ENCODE measurements at regions not wholly inside any gene's neighbourhood (a gene's known extent, or its start where the extent isn't known, plus 50 kb on each side); places are given as distances from the start of the nearest gene placed in this dataset.

DNA sequence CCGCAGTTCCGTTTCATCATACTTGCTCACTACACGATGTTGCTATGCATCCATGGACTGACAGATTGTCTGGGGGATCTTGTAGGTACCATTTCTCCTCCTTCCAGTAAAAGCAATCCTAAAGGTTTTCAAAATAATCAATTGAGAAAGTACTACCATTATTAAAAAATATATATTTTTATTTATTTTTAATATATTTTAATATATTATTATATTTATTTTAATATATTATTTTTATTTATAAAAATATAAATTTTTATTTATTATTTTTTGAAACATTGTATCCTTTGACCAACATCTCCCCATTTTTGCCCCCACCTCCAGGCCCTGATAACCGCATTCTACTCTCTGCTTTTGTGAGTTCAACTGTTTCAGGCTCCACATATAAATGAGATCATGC, 237.6 kb upstream of the IRX4 start:
- TF ChIP-seq, protein P1, sequence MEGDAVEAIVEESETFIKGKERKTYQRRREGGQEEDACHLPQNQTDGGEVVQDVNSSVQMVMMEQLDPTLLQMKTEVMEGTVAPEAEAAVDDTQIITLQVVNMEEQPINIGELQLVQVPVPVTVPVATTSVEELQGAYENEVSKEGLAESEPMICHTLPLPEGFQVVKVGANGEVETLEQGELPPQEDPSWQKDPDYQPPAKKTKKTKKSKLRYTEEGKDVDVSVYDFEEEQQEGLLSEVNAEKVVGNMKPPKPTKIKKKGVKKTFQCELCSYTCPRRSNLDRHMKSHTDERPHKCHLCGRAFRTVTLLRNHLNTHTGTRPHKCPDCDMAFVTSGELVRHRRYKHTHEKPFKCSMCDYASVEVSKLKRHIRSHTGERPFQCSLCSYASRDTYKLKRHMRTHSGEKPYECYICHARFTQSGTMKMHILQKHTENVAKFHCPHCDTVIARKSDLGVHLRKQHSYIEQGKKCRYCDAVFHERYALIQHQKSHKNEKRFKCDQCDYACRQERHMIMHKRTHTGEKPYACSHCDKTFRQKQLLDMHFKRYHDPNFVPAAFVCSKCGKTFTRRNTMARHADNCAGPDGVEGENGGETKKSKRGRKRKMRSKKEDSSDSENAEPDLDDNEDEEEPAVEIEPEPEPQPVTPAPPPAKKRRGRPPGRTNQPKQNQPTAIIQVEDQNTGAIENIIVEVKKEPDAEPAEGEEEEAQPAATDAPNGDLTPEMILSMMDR (conservative IDR thresholded peaks at IDR 0.05; ENCODE audit: low read depth, low read length): no peak
- no peak for TF ChIP-seq EZH2 (IDR thresholded peaks at IDR 0.05; ENCODE audit: low read length, unreplicated experiment)
